OCI-LY7 (cell line): ENCODE measurements at regions not wholly inside any gene's neighbourhood (a gene's known extent, or its start where the extent isn't known, plus 50 kb on each side); places are given as distances from the start of the nearest gene placed in this dataset.

Experiments
- BruUV-seq: library from RNA; stranded (reverse); fragments of 400-500 nt; replicated peaks from 2 replicates; lab custom pipeline; 2021; lab: Mats Ljungman, UMichigan
- CTCF ChIA-PET: fragments of 300-600 bp; sonication (Branson Sonifier 250); formaldehyde crosslinking; loops from one replicate; lab custom pipeline; 2022; ENCODE audit warnings: antibody characterized with exemption; ENCODE audit not compliant: unreplicated experiment; lab: Charles Lee
- POLR2A ChIA-PET: fragments of 300-600 bp; sonication (Branson Sonifier 250); formaldehyde crosslinking; loops from one replicate; lab custom pipeline; 2022; ENCODE audit warnings: antibody characterized with exemption; lab: Charles Lee
- DNase-seq: peaks from one replicate; pipeline ENCODE4 v3.0.0-alpha.2; 2015; ENCODE audit warnings: low spot score
- H2AFZ ChIP-seq: fragments of 200-600 bp; sonication (generic), shearing (Covaris generic); 2 replicates; pipeline ENCODE4 v1.6.1; 2014; ENCODE audit warnings: mild to moderate bottlenecking, antibody characterized with exemption, low read length, moderate library complexity
- H3K27ac ChIP-seq: fragments of 200-600 bp; sonication (generic); 2 replicates; pipeline ENCODE4 v1.5.1; 2014; ENCODE audit warnings: mixed run types, low read depth, mild to moderate bottlenecking, moderate library complexity, low read length, inconsistent platforms; ENCODE audit not compliant: poor library complexity, severe bottlenecking
- H3K36me3 ChIP-seq: fragments of 200-600 bp; sonication (generic); 2 replicates; pipeline ENCODE4 v1.6.1; 2014; ENCODE audit warnings: mild to moderate bottlenecking, antibody characterized with exemption, low read length, moderate library complexity, mixed read lengths; ENCODE audit not compliant: insufficient read depth
- H3K4me1 ChIP-seq: fragments of 200-600 bp; sonication (generic); 2 replicates; pipeline ENCODE4 v1.5.1; 2014; ENCODE audit warnings: mild to moderate bottlenecking, low read length; ENCODE audit not compliant: insufficient read depth, poor library complexity, severe bottlenecking
- H3K4me2 ChIP-seq: fragments of 200-600 bp; sonication (generic); 2 replicates; pipeline ENCODE4 v1.6.1; 2014; ENCODE audit warnings: mild to moderate bottlenecking, low read length
- H3K4me3 ChIP-seq: fragments of 200-600 bp; sonication (generic); 2 replicates; pipeline ENCODE4 v1.5.1; 2014; ENCODE audit warnings: mild to moderate bottlenecking, low read depth, low read length; ENCODE audit not compliant: poor library complexity, severe bottlenecking
- H3K79me2 ChIP-seq: fragments of 200-600 bp; sonication (generic); 2 replicates; pipeline ENCODE4 v1.6.1; 2016; ENCODE audit warnings: low read depth, mild to moderate bottlenecking, low read length, moderate library complexity, mixed read lengths; ENCODE audit not compliant: insufficient read depth
- H3K9me2 ChIP-seq: fragments of 200-600 bp; sonication (generic); 2 replicates; pipeline ENCODE4 v1.6.1; 2016; ENCODE audit warnings: mild to moderate bottlenecking, low read length, mixed read lengths; ENCODE audit not compliant: insufficient read depth
- H3K9me3 ChIP-seq: fragments of 200-600 bp; sonication (generic); 2 replicates; pipeline ENCODE4 v1.6.1; 2014; ENCODE audit warnings: mild to moderate bottlenecking, mixed run types, low read length, mixed read lengths
- H4K20me1 ChIP-seq: fragments of 200-600 bp; sonication (generic); 2 replicates; pipeline ENCODE4 v1.6.1; 2014; ENCODE audit warnings: mild to moderate bottlenecking, antibody characterized with exemption, low read length, moderate library complexity, mixed read lengths; ENCODE audit not compliant: insufficient read depth
- CTCF ChIP-seq: fragments of 200-600 bp; sonication (generic); conservative IDR thresholded peaks from 2 replicates; pipeline ENCODE4 v1.5.1; 2014; ENCODE audit warnings: mild to moderate bottlenecking, antibody characterized with exemption, low read length, moderate library complexity, mixed read lengths
- EZH2phosphoT487 ChIP-seq: fragments of 200-600 bp; sonication (generic); IDR thresholded peaks from 2 replicates; pipeline ENCODE4 v1.6.1; 2018; ENCODE audit warnings: low read depth, borderline replicate concordance, mild to moderate bottlenecking, mixed run types, antibody characterized with exemption, low read length, moderate library complexity, mixed read lengths
- intact Hi-C: fragments of 100-400 bp; cut with micrococcal nuclease; formaldehyde crosslinking; loops from one replicate; pipeline ENCODE4 v1.10.0; 2022; ENCODE audit not compliant: unreplicated experiment

GRCh38 chr10:128530301-128530700 is 404.1 kb upstream of the MKI67 start:
- H3K4me3 ChIP-seq: no peak overlapping the region
- no peaks in the 10 kb centered on the region for H3K36me3 ChIP-seq
- no TSS peak for BruUV-seq
- no peaks in the 10 kb centered on the region for H3K9me3 ChIP-seq
- H3K27ac ChIP-seq: no peak overlapping the region
- no peaks in the 10 kb centered on the region for H3K9me2 ChIP-seq
- H3K4me1 ChIP-seq: no peaks in the 10 kb centered on the region
- peak; percentile 4 for DNase-seq
- CTCF ChIA-PET: no interaction called here
- TF ChIP-seq EZH2phosphoT487 (no peak), CTCF (peak; percentile 77)
- no peak overlapping the region for H3K4me2 ChIP-seq
- no peak overlapping the region for H2AFZ ChIP-seq
- intact Hi-C loops: no loop called here
- H3K79me2 ChIP-seq: no peaks in the 10 kb centered on the region
- no peaks in the 10 kb centered on the region for H4K20me1 ChIP-seq
- POLR2A ChIA-PET: no interaction called here

DNA sequence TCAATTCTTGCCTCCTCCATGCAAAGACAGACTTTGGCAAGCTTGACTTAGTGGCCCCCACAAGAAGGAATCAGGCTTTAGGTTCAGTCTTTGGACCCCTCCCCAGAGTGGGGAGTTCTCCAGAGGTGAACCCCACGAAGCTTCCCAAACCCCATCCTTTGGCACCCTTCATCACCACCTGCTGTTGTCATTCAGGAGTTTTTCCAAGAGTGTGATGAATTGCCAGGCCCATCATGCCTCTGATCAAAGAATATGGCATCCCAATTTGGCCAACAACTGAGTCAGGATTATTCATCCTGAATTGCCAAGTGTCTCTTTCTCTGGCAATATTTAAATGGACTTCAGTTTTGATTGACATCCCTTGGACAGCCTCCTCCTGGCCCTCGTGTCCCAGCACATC is 404.7 kb upstream of the MKI67 start:
- TF ChIP-seq EZH2phosphoT487: no peak
- TF ChIP-seq CTCF: no peak

GRCh38 chr10:128534686-128535085 is 408.5 kb upstream of the MKI67 start:
- H3K4me1 ChIP-seq: no peaks in the 10 kb centered on the region
- TF ChIP-seq CTCF: no peak
- TF ChIP-seq EZH2phosphoT487: no peak
- no peaks in the 10 kb centered on the region for H3K79me2 ChIP-seq
- no peak overlapping the region for H3K4me3 ChIP-seq
- no peak overlapping the region for H3K4me2 ChIP-seq
- ChIA-PET CTCF (no interaction called here), POLR2A (no interaction called here)
- BruUV-seq: no TSS peak
- no peak overlapping the region for H3K27ac ChIP-seq
- no peak for DNase-seq
- no peaks in the 10 kb centered on the region for H3K9me2 ChIP-seq
- no peaks in the 10 kb centered on the region for H3K9me3 ChIP-seq
- intact Hi-C loops: no loop called here
- H3K36me3 ChIP-seq: no peaks in the 10 kb centered on the region
- H2AFZ ChIP-seq: no peak overlapping the region
- H4K20me1 ChIP-seq: no peaks in the 10 kb centered on the region

More for the DNA sequence above, 404.7 kb upstream of the MKI67 start:
- Histone ChIP-seq H3K79me2 (no peaks in the 10 kb centered on the region), H3K36me3 (no peaks in the 10 kb centered on the region), H3K27ac (no peak overlapping the region), H2AFZ (no peak overlapping the region), H3K9me3 (no peaks in the 10 kb centered on the region), H3K9me2 (no peaks in the 10 kb centered on the region), H3K4me1 (no peaks in the 10 kb centered on the region), H4K20me1 (no peaks in the 10 kb centered on the region), H3K4me3 (no peak overlapping the region), H3K4me2 (no peak overlapping the region)
- ChIA-PET CTCF (no interaction called here), POLR2A (no interaction called here)
- DNase-seq: no peak
- BruUV-seq: no TSS peak
- intact Hi-C loops: no loop called here
